Stimulated activated CD4-positive, alpha-beta T cell treated with anti-CD3 and anti-CD28 coated beads, Interleukin-4, amount 100 ng/mL, for 48 hours (primary cell): ENCODE measurements at regions not wholly inside any gene's neighbourhood (a gene's known extent, or its start where the extent isn't known, plus 50 kb on each side); places are given as distances from the start of the nearest gene placed in this dataset.
"Not testable (repeated sequence)": the region's sequence is repeated elsewhere in the genome, so short reads cannot be mapped to it uniquely, and the experiment has no call there.

Experiments
- DNase-seq, 2 donors: peaks; one replicate each; pipeline ENCODE4 v3.0.0-alpha.2; 2020; ENCODE audit warnings: low read depth in 2 of 2

GRCh38 chr5:165400086-165400485 lies 1894.7 kb downstream of the MAT2B start:
- DNase-seq: no peak

- DNase-seq: no peak
These were observed 1899.5 kb downstream of the MAT2B start for GRCh38 chr5:165404917-165405316.

- DNase-seq: no peak
These were observed 1899.9 kb downstream of the MAT2B start for GRCh38 chr5:165405340-165405739.

GRCh38 chr5:165407352-165407751 lies 1901.9 kb downstream of the MAT2B start:
- DNase-seq: no peak

DNA sequence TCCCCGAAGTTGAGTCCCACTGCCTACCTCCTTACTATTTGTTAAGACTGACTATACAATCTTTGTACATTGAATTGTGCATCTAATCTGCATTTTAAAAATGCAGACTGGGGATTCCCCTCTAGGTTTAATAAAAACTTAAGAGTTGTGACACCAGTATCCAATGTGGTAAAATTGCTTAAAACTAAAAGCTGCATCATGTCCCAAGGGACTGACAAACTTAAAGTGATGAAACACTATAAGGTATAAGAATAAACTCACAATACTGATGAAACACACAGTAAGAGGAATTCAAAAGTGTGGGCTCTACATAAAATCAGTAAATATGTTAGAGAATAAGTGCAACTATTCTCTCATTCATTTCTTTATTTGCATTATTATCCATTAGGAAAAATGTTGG lies 1905.1 kb downstream of the MAT2B start:
- no peak for DNase-seq

- DNase-seq: not testable (repeated sequence)
These were observed 1906.1 kb downstream of the MAT2B start for GRCh38 chr5:165411532-165411931.

GRCh38 chr5:165420493-165420892 lies 1915.1 kb downstream of the MAT2B start:
- DNase-seq: no peak

- DNase-seq: no peak
These were observed 1918.4 kb downstream of the MAT2B start for GRCh38 chr5:165423697-165424299.

GRCh38 chr5:165425594-165425993 lies 1920.2 kb downstream of the MAT2B start:
- DNase-seq: no peak

- no peak for DNase-seq
These were observed 1943.3 kb downstream of the MAT2B start for GRCh38 chr5:165448753-165449152.

- DNase-seq: no peak
These were observed 1952.6 kb downstream of the MAT2B start for GRCh38 chr5:165457859-165458481.

DNA sequence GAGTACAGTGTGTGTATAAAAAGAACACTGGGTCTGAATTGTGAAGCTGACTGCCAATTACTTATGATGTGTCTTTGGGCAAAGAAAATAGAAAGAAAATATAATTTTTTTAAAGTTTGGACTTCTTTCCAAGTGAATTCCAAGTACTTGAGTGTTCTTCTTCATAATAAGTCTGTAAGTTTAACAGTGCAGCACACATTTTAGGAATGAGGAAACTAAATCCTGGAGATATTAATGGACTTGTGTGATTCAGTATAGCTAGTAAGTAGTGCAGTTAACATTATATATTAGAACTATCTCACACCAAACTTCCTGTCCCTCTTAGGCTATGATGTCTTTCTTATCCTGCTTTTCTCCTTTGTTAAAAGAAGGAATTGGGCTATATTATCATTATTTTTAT lies 1953.8 kb downstream of the MAT2B start:
- DNase-seq: no peak

- no peak for DNase-seq
These were observed 1955.5 kb downstream of the MAT2B start for GRCh38 chr5:165460911-165461310.

- no peak for DNase-seq
These were observed 1972.1 kb downstream of the MAT2B start for GRCh38 chr5:165477546-165477945.

- DNase-seq: no peak
These were observed 1990.5 kb downstream of the MAT2B start for GRCh38 chr5:165495829-165496380.

GRCh38 chr5:165497707-165498106 lies 1992.3 kb downstream of the MAT2B start:
- DNase-seq: no peak

DNA sequence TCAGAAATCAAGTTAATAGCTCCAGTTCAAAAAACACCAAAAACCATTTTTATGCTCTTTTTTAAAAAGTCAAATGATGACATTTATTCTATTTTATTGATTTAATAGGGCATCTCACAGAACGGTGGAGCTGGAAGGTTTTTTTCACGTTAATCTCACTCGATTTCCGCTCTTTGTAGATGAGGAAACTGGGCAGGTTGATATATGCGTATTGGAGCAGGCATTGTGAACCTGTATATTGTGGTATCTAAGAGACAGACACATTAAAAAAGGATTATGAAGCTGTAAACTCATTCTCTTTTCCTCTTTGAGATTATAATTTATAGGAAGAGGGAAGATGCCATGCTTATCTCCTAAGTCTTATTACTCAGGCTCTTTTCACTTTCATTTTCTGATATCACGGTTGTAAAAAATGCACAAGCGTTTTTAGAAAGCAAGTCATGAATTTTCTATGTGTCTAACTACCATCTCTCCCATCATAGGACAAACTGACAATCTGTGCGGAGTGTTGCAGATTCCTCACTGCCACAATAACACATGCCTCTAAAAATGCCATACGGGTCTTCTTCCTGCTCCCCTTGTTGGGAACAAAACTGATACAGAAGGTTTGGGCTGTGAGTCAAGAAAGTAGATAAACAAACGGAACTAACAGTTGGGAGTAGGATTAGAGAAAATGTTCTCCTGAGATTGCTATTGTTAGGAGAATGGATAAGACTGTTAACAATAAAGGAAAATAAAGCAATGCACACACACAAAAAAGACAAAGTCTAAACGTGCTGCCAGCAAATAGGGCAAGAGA lies 1997.7 kb downstream of the MAT2B start:
- DNase-seq: no peak

GRCh38 chr5:165504674-165505073 lies 1999.3 kb downstream of the MAT2B start:
- DNase-seq: no peak

DNA sequence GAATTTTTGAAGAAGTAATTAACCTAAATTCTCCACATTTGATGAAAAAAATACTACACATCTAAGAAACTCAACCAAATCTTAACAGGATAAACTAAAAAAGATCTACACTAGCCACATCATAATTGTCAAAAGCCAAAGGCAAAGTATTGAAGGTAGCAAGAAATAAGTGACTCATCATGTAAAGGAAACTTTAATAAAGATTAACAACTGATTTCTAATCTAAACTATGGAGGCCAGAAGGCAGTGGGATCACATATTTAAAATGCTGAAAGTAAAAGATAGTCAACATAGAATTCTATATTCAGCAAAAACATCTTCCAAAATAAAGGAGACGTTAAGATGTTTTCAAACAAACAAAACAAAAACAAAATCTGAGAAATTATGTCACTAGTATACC lies 2002.9 kb downstream of the MAT2B start:
- DNase-seq: no peak

DNA sequence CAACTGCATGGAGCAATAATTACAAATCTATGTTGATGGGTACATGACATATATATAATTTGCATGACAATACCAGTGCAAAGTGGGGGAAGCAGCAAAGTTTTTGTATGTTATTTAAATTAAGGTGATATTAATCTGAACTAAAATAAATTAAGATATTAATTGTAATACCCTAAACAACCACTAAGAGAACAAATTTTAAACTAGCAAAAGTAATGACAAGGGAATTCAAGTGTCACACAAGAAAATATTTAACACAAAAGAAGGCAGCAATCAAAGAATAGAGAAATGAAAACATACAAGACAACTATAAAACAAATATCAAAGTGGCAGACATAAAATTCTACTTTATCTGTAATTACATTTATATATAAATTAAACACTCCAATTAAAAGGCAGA lies 2003.4 kb downstream of the MAT2B start:
- no peak for DNase-seq

DNA sequence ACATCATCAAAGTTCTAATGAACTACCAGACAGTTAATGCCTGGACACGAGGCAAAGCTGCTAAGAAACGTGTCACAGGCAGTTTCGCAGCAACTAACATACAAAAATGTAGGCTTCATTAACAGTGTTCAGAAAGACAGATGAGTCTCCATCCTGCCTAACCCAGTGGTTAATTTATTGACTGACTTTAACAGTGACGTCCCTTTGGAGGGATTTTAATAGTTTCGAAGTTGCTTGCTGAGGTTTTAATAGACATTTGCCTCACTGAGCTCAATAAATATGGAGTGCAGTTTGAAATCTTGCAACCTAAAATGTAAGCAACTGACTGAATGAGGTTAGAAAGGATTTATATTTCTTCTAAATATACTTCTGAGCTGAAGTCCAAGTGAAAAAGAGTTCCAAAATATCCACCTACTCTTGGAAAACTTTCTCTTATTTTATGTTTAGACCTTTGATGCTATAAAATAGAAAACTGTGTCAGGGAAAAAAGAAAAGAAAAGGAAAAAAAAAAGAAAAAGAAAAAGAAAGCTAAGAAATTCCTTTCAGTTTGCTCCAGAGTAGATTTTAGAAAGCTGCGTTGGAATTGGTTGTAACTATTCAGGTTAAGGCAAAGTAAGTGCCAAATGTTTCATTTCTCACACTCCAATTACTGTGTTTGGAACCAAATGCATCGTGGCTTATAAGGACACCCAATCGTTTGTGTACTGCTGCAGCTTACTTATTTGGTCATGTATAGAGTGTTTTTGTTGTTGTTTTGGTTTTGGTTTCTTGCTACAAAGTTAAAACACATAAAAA lies 2016.6 kb downstream of the MAT2B start:
- no peak for DNase-seq

DNA sequence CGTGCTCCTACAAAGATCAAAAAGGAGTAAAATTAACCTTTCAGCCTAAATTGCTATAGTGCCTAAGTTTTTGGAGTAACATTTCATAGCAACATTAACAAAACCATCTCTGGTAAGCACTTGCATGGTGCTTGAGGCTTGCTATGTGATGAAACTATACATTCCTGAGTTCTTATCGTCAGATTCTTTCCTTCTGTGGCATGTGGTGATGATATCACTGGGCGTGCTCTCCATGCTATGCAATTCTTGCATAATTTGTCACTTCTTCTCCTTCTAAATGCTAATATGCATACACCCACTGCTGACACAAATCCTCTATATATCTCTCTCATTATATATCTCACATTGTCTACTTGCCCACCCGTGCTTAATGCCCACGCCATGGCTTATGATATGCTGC lies 2019.9 kb downstream of the MAT2B start:
- DNase-seq: no peak
